Fibroblast of peridontal ligament (primary cell): ENCODE measurements at regions not wholly inside any gene's neighbourhood (a gene's known extent, or its start where the extent isn't known, plus 50 kb on each side); places are given as distances from the start of the nearest gene placed in this dataset.
A peak's percentile ranks its signal among the peaks of the same experiment; 100 is the strongest.
"Not testable (repeated sequence)": the region's sequence is repeated elsewhere in the genome, so short reads cannot be mapped to it uniquely, and the experiment has no call there.

ENCODE experiments used
- DNase-seq: peaks from one replicate; pipeline ENCODE4 v3.0.0-alpha.2; 2010; ENCODE audit errors: extremely low read depth

DNA sequence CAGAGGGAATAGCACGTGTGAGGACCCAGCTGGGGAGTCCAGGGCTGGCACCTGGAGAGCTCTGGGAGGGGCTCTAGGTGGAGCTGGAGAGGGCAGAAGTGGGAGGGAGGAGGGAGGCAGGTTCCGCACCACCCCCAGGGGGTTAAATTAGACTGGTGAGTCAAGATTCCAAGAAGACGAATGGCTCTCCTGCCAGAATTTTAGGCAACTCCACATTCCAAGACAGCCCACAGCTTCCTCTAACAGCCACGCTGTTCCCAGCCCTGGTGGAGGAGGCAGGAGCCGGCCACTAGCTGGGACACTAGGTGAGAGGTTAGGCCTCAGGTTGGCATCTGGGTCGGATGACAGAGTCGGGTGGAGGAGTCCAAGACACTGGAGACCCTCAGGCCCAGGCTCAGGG lies 60.2 kb downstream of the TFAP2C start:
- DNase-seq, result peak; percentile 87

DNA sequence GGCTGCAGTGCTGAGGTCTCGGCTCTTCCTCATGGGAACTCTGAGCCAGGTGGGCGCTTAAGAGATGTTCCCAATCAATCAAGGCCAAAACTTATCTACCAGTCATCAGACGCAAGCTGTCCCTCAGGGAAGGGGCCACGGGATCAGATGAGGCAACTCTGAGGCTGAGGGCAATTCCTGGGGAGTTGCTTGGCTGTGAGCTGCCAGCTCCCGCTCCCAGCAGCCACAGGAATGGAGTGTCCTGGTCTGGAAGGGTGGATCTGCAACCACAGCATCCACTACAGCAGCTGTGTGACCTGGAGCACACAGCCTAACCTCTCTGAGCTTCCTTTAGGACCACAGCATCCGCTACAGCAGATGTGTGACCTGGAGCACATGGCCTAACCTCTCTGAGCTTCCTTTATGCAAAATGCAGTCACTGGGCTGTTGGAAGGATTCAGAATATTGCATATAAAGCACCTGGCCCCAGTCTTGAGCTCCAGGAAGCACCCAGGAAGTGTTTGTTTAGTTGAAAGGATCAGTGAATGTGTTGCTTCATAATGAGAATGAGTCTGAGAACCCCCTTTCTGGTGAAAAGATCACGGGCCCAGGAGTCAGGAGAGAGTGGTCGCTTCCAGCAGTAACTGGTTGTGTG lies 60.9 kb downstream of the TFAP2C start:
- DNase-seq, result peak; percentile 57

DNA sequence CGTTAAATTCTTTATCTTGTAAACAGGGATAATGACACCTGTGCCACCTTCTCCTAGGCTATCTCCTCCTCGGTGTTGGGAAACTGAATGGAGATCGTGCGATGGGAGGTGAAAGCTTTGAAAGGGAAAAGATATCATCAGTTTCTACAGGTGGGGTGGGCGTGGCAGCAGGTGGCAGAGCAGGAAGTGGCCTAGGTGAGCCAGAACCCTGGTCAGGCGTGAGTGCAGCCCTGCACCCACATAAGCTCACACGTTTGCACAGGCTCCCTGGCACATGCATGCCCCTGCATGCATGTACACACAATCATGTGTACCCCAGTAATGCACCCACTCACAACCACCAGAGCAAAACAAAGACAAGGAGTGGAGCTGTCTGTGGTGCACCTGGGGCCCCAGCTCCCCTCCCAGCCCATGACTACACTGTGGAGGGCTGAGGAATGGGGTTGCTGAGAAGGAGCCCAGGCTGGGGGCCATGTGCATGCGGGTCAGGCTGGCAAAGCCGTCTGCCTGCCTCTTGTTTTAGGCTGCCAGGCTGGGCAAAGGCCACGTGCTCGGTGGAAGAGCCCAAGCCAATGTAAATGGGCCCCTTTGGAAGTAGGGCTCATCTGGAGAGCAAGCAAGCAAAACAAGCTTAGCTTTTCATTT lies 61.5 kb downstream of the TFAP2C start:
- no peak for DNase-seq

DNA sequence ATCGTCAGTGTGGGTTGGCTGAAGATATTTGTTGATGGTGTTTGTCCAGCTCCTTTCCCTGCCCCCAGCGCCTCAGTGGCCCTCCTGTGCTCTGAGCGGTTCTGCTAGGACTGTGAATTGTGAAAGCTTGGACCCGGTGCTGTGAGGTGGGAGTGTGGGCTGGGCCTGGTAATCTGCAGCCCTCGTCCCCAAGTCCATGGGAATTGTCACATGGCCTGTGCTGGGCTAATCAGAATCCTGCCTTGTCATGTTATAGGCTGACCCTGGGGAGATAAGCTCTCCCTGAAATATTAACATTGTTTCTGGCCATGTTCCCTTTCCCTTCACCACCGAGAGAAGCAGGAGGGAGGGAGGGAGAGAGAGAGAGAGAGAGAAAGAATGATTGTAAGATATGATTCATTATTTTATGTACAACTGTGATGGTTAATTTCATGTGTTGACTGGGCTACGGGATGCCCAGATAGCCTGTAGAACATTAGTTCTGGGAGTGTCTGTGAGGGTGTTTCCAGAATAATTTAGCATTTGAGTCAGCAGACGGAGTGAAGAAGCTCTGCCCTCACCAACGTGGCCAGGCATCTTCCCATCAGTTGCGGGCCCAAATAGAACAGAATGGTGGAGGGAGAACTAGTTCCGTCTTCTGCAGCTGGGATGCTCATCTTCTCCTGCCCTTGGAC lies 62.4 kb downstream of the TFAP2C start:
- DNase-seq, result no peak

DNA sequence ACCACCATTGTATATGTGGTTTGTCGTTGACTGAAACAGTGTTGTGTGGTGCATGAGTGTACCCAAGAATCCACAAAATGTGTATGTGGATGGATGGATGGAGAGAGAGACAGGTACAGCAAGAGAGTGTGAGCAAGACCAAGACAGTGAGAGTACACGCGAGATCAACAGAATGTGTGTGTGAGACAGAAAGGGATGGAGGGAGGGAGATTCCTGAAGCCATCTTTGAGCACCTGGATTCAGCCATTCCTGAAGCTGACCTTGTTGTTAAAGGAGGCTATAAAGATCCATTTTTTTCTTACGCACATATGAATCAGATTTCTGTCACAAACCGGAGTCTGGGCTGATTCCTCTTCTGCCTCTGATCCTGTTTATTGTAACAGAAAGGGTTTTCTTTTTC lies 64.1 kb downstream of the TFAP2C start:
- no peak for DNase-seq

DNA sequence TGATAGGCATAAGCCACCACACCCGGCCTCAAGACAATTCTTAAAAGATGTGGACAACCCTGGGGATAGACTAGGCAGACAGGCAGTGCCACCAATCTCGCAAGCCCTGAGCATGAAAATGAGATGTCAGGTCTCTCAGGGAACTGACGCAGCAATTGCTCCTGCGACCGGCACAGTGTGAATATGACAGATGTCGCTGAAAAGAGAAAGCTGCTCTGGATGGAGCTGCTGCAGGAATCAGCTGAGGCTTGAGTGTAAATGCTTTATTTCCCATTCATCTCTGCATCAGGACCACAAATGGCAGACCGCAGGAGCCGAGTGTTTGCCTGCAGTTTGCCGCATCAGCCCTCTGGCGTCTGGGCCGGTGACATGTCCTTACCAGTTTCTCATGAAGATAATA lies 68.4 kb downstream of the TFAP2C start:
- no peak for DNase-seq

DNA sequence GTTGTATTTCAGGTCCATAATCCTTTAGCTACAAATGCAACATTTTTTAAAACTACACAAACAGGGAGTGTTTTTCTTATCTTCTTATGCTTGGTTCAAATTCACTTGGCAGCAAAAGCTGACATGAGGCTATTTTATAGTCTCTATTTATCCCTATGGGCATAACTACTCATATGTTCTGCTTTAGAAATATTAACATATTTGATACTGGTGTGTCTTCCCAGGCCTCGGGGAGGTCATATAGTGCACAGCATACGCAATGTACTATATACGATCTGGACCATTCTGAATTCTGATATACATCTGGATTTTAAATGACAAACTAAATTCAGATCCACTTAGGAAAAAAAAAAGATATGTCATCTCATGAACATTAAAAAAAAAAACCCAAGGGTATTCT lies 69.2 kb downstream of the TFAP2C start:
- no peak for DNase-seq

DNA sequence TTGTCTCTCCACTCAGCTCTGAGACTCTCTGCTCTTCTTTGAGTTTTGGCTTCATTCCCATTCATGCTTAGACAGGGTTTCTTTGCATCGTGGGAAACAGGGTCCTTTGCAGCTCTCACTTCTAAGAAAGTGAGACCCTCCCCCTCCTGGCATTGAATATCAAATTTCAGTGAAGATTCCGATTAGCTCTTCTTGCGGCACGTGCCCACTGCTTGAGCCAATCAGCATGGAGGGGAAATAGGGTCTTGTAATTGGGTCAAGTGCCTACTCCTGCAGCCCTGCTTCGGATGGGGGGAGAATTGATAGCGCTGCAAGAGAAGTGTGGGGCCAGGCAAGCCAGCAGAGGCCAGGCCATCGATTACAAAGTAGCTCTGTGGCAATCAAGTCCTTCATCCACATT lies 69.6 kb downstream of the TFAP2C start:
- DNase-seq, result no peak

DNA sequence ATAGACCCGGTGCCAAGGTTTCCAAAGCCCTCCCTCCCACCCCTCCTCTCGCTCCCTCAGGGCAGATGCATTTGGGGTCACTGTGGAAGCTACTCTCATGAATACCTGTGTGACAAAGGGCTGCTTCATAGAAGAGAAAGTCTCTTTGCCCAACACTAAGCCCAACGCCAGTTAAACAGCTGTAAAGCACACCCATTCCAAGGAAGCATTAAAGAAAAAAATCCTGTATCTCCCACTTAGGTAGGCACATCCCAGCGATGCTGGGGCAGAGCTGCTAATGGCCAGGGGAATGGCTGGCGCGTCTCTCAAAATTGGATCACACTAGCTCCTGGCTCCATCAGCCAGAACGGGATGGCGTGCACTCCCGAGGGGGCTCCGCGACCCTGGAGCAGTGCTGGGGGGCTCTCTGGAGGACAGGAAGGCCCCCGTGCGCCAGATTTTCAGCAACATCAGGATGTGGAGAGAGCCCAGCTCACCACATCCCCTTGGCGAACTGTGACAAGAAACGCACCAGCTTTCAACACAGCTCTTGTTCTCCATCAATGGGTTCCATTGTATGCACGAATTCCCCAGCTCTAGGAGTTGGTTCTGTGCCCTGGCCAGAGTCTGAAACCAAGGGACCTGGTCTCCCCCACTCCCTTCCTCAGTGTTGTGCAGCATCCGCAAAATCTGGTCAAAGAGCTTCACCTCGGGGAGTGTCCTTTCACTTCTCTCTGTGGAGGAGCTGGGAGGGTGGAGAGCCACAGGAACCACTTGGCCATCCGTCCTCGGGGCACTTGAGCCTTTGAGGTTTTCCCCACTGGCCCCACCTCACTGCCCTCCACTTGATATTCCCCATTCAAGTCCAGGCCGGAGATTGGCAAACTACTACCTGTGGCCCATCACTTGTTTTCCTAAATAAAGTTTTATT lies 74.1 kb downstream of the TFAP2C start:
- DNase-seq, result no peak

DNA sequence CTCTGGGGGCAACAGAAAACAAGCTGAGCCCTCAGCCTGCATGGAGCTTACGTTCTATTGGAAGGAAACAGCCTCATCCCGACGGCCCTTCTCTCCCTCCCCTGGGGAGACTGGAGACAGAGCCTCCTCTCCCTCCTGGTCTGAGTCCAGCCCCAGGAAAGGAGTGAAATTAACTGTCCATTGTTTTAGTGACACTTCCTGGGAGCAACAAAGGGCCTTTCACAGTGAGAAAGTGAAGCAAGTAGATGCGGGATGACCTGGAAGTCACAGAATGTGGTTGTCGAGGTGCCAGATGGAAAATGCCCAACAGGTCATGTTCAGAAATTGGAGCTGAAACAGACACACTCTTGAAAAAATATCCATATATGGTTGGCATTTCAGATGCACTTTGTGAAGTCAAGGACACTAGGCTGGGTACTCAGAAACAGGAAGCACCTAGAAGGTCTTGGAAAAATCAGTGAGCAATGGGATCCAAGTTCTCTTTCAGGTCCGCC lies 77.8 kb downstream of the TFAP2C start:
- no peak for DNase-seq

DNA sequence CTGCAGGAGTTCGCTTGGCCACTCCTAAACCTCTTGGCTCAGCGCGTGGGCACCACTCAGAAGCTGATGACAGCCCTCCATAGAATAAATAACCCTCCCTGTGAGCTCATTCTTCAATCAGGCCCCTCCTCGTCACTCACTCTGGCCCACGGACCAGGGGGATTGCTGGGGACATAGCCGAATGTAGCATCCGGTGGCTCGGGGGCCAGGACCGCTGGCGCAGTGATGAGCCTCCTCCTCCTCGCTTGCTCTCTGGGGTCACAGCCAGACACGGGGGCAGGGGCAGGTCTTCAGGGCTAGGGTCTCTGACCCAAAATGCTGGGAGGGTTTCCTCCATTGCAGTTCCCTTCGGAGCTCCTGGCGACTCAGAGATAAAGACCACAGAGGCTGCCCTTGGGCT lies 79.9 kb downstream of the TFAP2C start:
- DNase-seq, result no peak

DNA sequence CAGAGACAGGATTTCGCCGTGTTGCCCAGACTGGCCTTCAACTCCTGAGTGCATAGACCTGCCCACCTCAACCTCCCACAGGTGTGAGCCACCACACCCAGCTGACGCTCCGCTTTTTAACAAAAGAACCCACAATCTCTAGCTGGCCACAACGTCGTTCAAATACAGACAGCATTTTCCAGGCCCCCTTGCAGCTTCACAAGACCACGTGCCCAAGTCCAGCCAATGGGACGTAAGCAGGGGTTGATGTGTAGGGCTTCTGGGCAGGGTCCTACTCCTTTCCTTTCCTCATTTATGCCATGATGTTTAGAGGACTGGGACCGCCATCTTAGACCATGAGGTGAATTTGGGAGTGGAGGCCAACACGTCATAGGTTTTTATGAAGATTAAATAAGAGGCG lies 81.0 kb downstream of the TFAP2C start:
- no peak for DNase-seq

DNA sequence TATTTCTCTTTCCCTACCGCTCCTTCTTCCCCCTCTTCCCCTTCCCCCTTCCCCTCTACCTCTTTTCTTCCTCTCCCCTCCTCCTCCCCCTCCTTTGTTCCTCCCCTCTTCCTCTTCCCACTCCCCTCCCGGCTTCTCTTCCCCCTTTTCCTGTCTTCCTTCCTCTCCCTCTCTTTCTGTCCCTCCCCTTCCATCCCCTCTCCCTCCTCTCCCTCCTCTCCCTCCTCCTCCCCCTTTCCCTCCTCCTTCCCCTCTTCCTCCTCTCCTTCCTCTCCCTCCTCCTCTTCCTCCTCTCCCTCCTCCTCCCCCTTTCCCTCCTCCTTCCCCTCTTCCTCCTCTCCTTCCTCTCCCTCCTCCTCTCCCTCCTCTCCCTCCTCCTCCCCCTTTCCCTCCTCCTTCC lies 81.5 kb downstream of the TFAP2C start:
- DNase-seq, result not testable (repeated sequence)

DNA sequence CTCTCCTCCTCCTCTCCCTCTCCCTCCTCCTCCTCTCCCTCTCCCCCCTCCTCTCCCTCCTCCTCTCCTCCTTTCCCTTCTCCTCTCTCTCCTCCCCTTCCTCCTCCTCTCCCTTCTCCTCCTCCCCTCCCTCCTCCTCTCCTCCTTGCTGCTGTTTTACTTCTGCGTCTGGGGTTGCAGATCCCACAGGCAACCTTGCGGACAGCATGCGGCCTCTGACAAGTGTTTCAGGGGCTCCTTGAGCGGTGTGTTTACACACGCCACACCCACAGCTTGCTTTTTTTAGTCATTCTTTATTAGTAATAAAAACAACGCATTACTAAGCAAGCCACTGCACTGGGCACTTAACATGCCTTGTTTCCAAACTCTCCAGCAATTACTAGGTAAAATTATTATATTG lies 81.9 kb downstream of the TFAP2C start:
- DNase-seq, result no peak

DNA sequence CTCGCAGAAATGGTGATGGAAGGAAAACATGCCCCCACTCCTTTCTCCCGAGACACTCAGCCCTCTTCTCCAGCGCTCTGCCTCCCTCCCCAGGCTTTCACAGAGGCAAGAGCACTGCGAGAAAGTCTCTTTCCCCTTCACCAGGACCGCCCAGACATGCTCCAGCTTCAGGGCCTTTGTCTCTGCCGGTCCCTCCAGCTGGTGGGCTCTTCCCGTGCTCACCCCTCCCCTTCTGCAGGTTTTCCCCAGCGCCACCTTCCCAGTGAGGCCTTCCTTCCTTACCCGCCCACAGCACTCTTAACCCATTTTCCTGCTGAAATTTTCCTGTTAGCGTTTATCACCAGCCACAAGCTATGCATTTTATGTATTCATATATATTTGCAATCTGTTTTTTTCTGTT lies 86.2 kb downstream of the TFAP2C start:
- no peak for DNase-seq

DNA sequence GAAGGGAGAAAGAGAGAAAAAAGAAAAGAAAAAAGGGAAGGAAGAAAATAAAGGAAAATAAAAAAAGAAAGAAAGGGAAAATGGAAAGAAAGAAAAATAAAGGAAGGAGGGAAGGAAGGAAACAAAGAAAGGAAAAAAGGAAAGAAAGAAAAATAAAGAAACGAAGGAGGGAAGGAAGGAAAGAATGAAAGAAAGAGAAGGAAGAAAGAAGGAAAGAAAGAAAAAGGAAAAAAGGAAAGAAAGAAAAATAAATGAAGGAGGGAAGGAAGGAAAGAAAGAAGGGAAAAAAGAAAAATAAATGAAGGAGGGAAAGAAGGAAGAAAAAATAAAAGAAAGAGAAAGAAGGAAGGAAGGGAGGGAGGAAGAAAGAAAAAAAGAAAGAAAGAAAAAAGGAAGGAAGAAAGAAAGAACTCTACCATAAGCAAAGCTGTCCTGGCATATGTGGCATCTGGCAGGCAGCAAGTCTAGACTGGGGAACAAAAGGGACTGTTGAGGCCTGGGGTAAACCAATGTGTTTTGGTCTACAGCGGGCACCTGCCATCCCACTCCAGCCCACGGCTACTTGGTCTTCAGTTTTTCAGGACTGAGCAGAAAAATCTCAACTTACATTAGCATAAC lies 86.9 kb downstream of the TFAP2C start:
- no peak for DNase-seq

DNA sequence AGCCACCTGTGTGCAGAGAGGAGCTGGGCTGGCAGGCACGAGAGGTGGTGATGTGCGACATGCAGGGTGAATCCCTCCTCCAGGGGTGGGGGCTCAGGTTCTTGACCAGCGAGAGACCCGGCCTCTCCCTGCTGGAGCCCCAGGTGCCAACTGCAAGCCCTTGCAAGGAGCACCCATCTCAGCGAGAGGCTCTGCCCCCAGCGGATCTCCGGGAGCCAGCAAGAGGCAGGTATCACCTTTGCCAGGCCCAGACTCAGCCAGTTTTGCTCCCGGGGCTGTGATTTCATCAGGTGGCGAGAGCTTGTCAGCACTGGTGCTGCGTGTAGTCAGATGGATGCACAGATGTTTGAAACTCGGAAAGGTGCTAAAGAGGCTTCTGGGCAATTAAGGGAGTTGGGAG lies 87.7 kb downstream of the TFAP2C start:
- no peak for DNase-seq

DNA sequence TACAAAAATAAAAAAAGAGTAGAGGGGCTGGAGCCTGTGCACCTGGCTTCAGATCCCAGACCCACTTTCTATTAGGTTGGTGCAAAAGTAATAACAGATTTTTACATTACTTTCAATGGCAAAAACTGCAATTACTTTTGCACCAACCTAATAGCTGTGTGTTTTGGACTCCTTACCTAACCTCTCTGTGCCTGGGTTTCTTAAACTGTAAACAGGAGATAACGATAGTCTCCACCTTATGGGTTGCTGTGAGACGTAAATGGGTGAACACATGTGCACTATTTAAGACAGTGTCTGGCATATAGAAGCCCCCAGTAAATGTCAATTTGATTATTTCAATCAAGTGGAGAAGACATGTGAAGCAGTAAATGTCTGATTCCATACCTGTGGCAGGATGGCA lies 89.7 kb downstream of the TFAP2C start:
- DNase-seq, result no peak

DNA sequence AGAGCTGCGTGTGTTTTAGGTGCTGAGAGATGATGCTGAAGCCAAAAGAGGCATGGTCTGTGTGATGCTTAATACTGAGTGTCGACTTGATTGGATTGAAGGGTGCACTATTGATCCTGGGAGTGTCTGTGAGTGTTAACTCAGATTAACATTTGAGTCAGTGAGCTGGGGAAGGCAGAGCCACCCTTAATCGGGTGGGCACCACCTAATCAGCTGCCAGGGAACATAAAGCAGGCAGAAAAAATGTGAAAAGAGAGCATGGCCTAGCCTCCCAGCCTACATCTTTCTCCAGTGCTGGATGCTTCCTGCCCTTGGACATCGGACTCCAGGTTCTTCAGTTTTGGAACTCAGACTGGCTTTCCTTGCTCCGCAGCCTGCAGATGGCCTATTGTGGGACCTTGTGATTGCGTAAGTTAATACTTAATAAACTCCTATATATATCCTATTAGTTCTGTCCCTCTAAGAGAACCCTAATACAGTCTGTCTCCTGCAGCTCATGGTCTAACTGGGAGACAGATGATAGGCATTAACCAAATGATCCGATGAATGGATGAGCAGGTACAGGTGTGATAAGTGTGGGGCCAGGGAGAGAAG lies 91.6 kb downstream of the TFAP2C start:
- DNase-seq, result no peak

DNA sequence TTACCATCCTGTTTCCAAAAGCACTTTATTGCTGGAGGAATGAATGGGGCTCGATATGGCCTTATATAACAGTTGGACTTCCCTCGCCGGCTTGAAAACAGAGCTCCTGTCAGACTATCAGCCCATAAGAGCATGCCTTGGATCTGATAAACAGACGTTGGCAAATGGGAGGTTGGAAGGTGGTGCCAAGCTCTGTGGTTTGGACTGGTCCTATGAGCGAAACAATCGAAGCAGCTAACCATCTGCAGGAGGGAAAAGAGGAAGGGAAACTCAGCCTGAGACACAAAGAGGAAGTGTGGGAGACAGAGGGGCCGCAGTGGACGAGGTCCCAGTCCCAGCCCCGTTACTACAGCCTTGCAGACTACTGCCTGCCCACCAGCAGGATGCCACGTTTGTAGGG lies 92.9 kb downstream of the TFAP2C start:
- DNase-seq, result peak; percentile 59

DNA sequence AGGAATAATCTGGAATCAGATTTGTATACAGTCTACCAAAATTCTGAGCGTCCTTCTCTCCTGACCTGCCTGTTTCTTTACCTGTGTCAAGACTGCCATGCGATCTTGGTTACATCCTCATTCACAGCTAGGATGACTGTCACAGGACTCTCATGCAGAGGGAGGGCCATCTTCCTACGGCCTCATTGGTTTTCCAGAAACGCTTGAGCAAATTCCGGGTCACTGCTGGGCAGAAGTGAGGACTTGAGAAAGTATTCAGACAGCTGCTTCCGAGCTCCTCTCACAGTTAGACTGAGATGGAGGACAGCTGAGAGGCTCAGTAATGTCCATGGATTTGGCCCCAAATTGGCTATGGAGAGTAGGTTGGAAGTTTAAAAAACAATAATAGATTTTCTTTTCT lies 94.2 kb downstream of the TFAP2C start:
- no peak for DNase-seq
